Liver (tissue), 8 donors: ENCODE measurements at regions not wholly inside any gene's neighbourhood (a gene's known extent, or its start where the extent isn't known, plus 50 kb on each side); places are given as distances from the start of the nearest gene placed in this dataset.

Experiments
- DNase-seq: peaks from one replicate; pipeline ENCODE4 v3.0.0-alpha.2; 2017; ENCODE audit warnings: low spot score
- H3K27ac ChIP-seq, 2 donors: one replicate each; pipeline ENCODE4 v1.7.0; 2013; ENCODE audit warnings: inconsistent platforms in 2 of 2, low read length in 2 of 2, control low read depth in 1 of 2, low read depth in 1 of 2, mild to moderate bottlenecking in 1 of 2
- H3K27me3 ChIP-seq, 4 donors: one replicate each; pipeline versions ENCODE4 v1.6.1 to v1.7.0; 2013; ENCODE audit warnings: low read length in 3 of 4, inconsistent platforms in 1 of 4, mild to moderate bottlenecking in 1 of 4, moderate library complexity in 1 of 4; ENCODE audit not compliant: control insufficient read depth in 4 of 4, insufficient read depth in 4 of 4
- H3K36me3 ChIP-seq, 4 donors: one replicate each; pipeline versions ENCODE4 v1.6.1 to v1.7.0; 2013; ENCODE audit warnings: low read length in 3 of 4, mild to moderate bottlenecking in 3 of 4, low read depth in 1 of 4, moderate library complexity in 1 of 4; ENCODE audit not compliant: control insufficient read depth in 4 of 4, insufficient read depth in 3 of 4
- H3K4me1 ChIP-seq, 4 donors: one replicate each; pipeline versions ENCODE4 v1.6.1 to v1.7.0; 2013; ENCODE audit warnings: low read length in 3 of 4, mild to moderate bottlenecking in 3 of 4, moderate library complexity in 1 of 4; ENCODE audit not compliant: control insufficient read depth in 4 of 4, insufficient read depth in 4 of 4
- H3K4me3 ChIP-seq, 3 donors: one replicate each; pipeline versions ENCODE4 v1.6.1 to v1.7.0; 2013; ENCODE audit warnings: low read length in 3 of 3, control low read depth in 1 of 3, low read depth in 1 of 3, mild to moderate bottlenecking in 1 of 3
- H3K9ac ChIP-seq, 2 donors: one replicate each; pipeline ENCODE4 v1.7.0; 2013; ENCODE audit warnings: low read length in 2 of 2, mild to moderate bottlenecking in 2 of 2, moderate library complexity in 2 of 2, control low read depth in 1 of 2, low read depth in 1 of 2
- H3K9me3 ChIP-seq, 4 donors: one replicate each; pipeline versions ENCODE4 v1.6.1 to v1.7.0; 2013; ENCODE audit warnings: low read length in 3 of 4; ENCODE audit not compliant: control insufficient read depth in 4 of 4
- EGR1 ChIP-seq, 2 donors: IDR thresholded peaks; 2 replicates each; pipeline ENCODE4 v1.6.1; 2016 to 2018; ENCODE audit warnings: antibody characterized with exemption in 2 of 2, low read depth in 2 of 2
- FOXA1 ChIP-seq: IDR thresholded peaks from 2 replicates; pipeline ENCODE4 v1.6.1; 2016; ENCODE audit warnings: antibody characterized with exemption
- GABPA ChIP-seq, 2 donors: IDR thresholded peaks in 1 of 2; conservative IDR thresholded peaks in 1 of 2; 2 replicates each; pipeline ENCODE4 v1.6.1; 2016; ENCODE audit warnings: antibody characterized with exemption in 2 of 2, mild to moderate bottlenecking in 1 of 2, moderate library complexity in 1 of 2
- HNF4A ChIP-seq, 2 donors: conservative IDR thresholded peaks; 2 replicates each; pipeline ENCODE4 v1.6.1; 2016; ENCODE audit warnings: antibody characterized with exemption in 2 of 2, mild to moderate bottlenecking in 2 of 2
- HNF4G ChIP-seq: IDR thresholded peaks from 2 replicates; pipeline ENCODE4 v1.6.1; 2016; ENCODE audit warnings: antibody characterized with exemption
- JUND ChIP-seq, 2 donors: IDR thresholded peaks; 2 replicates each; pipeline ENCODE4 v1.6.1; 2016; ENCODE audit warnings: antibody characterized with exemption in 2 of 2
- NR2F2 ChIP-seq: IDR thresholded peaks from 2 replicates; pipeline ENCODE4 v1.6.1; 2016; ENCODE audit warnings: antibody characterized with exemption
- RAD21 ChIP-seq, 2 donors: IDR thresholded peaks; 2 replicates each; pipeline ENCODE4 v1.6.1; 2016; ENCODE audit warnings: antibody characterized with exemption in 2 of 2, mild to moderate bottlenecking in 2 of 2
- RXRA ChIP-seq, 2 donors: IDR thresholded peaks; 2 replicates each; pipeline ENCODE4 v1.6.1; 2017 to 2018; ENCODE audit warnings: antibody characterized with exemption in 2 of 2, mild to moderate bottlenecking in 1 of 2
- SP1 ChIP-seq: IDR thresholded peaks from 2 replicates; pipeline ENCODE4 v1.6.1; 2018; ENCODE audit warnings: antibody characterized with exemption, mild to moderate bottlenecking
- TAF1 ChIP-seq: conservative IDR thresholded peaks from 2 replicates; pipeline ENCODE4 v1.6.1; 2016; ENCODE audit warnings: antibody characterized with exemption, mild to moderate bottlenecking
- YY1 ChIP-seq: IDR thresholded peaks from 2 replicates; pipeline ENCODE4 v1.6.1; 2016; ENCODE audit warnings: antibody characterized with exemption, mild to moderate bottlenecking
- WGBS: extraction: QIAGEN DNeasy Blood & Tissue Kit; methylation state at CpG from one replicate; pipeline ENCODE4 v1.1.7; 2013; 5-methylcytosine and 5-hydroxymethylcytosine counted together
- TF ChIP-seq, protein P1 (sequence below): IDR thresholded peaks from 2 replicates; pipeline ENCODE4 v1.6.1; 2016; ENCODE audit warnings: antibody characterized with exemption, mild to moderate bottlenecking
- TF ChIP-seq, protein P2 (sequence below): IDR thresholded peaks from 2 replicates; pipeline ENCODE4 v1.6.1; 2016; ENCODE audit warnings: antibody characterized with exemption
- TF ChIP-seq, protein P3 (sequence below): IDR thresholded peaks from 2 replicates; pipeline ENCODE4 v1.6.1; 2016; ENCODE audit warnings: antibody characterized with exemption
- TF ChIP-seq, protein P4 (sequence below): fragments of 150-350 bp; IDR thresholded peaks from 2 replicates; pipeline ENCODE4 v1.5.1; 2017; ENCODE audit warnings: improper control_type of control experiment, low read depth, low read length; ENCODE audit not compliant: missing input control
- donor health status: healthy.
- donor health status: healthy.
- donor health status: healthy.
- donor health status: healthy.
- donor health status: healthy.

DNA sequence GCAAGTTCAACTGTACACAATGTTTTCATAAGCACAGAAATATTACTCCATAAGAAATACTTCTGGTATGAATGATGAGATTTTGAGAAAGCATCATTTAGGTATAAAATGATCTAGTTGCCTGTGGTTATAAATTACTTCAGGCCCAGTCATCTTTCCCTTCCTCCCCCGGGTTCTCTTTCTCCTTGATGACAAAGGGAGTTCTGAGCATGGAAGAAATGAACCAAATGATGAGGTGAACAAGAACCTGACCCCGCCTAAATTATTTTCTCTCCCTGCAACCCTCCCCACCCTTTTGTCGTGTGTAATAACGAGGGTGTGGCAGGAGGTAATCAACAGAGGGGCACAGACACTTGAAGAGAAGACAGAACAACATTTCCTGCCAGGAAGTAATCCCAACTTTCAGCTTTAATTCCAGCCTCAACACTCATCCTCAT is 319.6 kb upstream of the SP8 start:
- Histone ChIP-seq H3K4me3 (no peak overlapping the region), H3K27me3 (no peaks in the 10 kb centered on the region), H3K9ac (no peak overlapping the region), H3K36me3 (no peaks in the 10 kb centered on the region), H3K27ac (no peak overlapping the region), H3K9me3 (peaks cover 0 to 5% (median 0%) of the 10 kb centered on the region in 4 donors), H3K4me1 (no peaks in the 10 kb centered on the region)
- no peak for DNase-seq
- 77% methylated on average over 4 of the region's 4 CpGs for WGBS
- no peak for TF ChIP-seq GABPA (IDR thresholded peaks at IDR 0.05 in 1 of 2, conservative IDR thresholded peaks at IDR 0.05 in 1 of 2)
- TF ChIP-seq, protein P1, sequence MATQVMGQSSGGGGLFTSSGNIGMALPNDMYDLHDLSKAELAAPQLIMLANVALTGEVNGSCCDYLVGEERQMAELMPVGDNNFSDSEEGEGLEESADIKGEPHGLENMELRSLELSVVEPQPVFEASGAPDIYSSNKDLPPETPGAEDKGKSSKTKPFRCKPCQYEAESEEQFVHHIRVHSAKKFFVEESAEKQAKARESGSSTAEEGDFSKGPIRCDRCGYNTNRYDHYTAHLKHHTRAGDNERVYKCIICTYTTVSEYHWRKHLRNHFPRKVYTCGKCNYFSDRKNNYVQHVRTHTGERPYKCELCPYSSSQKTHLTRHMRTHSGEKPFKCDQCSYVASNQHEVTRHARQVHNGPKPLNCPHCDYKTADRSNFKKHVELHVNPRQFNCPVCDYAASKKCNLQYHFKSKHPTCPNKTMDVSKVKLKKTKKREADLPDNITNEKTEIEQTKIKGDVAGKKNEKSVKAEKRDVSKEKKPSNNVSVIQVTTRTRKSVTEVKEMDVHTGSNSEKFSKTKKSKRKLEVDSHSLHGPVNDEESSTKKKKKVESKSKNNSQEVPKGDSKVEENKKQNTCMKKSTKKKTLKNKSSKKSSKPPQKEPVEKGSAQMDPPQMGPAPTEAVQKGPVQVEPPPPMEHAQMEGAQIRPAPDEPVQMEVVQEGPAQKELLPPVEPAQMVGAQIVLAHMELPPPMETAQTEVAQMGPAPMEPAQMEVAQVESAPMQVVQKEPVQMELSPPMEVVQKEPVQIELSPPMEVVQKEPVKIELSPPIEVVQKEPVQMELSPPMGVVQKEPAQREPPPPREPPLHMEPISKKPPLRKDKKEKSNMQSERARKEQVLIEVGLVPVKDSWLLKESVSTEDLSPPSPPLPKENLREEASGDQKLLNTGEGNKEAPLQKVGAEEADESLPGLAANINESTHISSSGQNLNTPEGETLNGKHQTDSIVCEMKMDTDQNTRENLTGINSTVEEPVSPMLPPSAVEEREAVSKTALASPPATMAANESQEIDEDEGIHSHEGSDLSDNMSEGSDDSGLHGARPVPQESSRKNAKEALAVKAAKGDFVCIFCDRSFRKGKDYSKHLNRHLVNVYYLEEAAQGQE = no peak
- TF ChIP-seq SP1 = no peak
- TF ChIP-seq, protein P2, sequence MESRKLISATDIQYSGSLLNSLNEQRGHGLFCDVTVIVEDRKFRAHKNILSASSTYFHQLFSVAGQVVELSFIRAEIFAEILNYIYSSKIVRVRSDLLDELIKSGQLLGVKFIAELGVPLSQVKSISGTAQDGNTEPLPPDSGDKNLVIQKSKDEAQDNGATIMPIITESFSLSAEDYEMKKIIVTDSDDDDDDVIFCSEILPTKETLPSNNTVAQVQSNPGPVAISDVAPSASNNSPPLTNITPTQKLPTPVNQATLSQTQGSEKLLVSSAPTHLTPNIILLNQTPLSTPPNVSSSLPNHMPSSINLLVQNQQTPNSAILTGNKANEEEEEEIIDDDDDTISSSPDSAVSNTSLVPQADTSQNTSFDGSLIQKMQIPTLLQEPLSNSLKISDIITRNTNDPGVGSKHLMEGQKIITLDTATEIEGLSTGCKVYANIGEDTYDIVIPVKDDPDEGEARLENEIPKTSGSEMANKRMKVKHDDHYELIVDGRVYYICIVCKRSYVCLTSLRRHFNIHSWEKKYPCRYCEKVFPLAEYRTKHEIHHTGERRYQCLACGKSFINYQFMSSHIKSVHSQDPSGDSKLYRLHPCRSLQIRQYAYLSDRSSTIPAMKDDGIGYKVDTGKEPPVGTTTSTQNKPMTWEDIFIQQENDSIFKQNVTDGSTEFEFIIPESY = no peak
- no peak for TF ChIP-seq RXRA (IDR thresholded peaks at IDR 0.05)
- TF ChIP-seq, protein P3, sequence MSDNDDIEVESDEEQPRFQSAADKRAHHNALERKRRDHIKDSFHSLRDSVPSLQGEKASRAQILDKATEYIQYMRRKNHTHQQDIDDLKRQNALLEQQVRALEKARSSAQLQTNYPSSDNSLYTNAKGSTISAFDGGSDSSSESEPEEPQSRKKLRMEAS = no peak
- TF ChIP-seq TAF1 = no peak
- no peak for TF ChIP-seq HNF4G
- TF ChIP-seq HNF4A (conservative IDR thresholded peaks at IDR 0.05) = no peak
- no peak for TF ChIP-seq FOXA1
- TF ChIP-seq JUND (IDR thresholded peaks at IDR 0.05) = no peak
- TF ChIP-seq NR2F2 = no peak
- TF ChIP-seq, protein P4, sequence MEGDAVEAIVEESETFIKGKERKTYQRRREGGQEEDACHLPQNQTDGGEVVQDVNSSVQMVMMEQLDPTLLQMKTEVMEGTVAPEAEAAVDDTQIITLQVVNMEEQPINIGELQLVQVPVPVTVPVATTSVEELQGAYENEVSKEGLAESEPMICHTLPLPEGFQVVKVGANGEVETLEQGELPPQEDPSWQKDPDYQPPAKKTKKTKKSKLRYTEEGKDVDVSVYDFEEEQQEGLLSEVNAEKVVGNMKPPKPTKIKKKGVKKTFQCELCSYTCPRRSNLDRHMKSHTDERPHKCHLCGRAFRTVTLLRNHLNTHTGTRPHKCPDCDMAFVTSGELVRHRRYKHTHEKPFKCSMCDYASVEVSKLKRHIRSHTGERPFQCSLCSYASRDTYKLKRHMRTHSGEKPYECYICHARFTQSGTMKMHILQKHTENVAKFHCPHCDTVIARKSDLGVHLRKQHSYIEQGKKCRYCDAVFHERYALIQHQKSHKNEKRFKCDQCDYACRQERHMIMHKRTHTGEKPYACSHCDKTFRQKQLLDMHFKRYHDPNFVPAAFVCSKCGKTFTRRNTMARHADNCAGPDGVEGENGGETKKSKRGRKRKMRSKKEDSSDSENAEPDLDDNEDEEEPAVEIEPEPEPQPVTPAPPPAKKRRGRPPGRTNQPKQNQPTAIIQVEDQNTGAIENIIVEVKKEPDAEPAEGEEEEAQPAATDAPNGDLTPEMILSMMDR = no peak
- no peak for TF ChIP-seq YY1
- no peak for TF ChIP-seq RAD21 (IDR thresholded peaks at IDR 0.05)
- no peak for TF ChIP-seq EGR1 (IDR thresholded peaks at IDR 0.05; ENCODE audit: low read depth in 2 of 2)

DNA sequence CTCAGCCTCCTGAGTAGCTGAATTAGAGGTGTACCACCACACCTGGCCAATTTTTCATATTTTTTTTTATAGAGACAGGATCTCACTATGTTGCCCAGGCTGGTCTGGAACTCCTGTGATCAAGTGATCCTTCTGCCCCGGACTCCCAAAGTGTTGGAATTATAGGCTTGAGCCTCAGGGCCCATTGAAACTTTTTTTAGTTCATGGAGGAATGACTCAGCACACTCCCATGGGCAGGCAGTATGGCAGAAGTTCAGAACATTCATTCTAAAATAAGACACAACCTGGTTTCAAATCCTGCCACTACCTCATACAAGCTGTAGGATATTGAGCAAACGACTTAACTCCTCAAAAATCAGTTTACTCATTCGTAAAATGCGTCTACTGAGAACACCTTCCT is 320.4 kb upstream of the SP8 start:
- 85% methylated on average over 4 of the region's 4 CpGs for WGBS
- Histone ChIP-seq H3K27ac (no peak overlapping the region), H3K9me3 (peaks cover 0 to 5% (median 0%) of the 10 kb centered on the region in 4 donors), H3K9ac (no peak overlapping the region), H3K4me1 (no peaks in the 10 kb centered on the region), H3K4me3 (no peak overlapping the region), H3K27me3 (no peaks in the 10 kb centered on the region), H3K36me3 (no peaks in the 10 kb centered on the region)
- no peak for DNase-seq
- TF ChIP-seq NR2F2 = no peak
- no peak for TF ChIP-seq GABPA (IDR thresholded peaks at IDR 0.05 in 1 of 2, conservative IDR thresholded peaks at IDR 0.05 in 1 of 2)
- TF ChIP-seq FOXA1 = no peak
- no peak for TF ChIP-seq RAD21 (IDR thresholded peaks at IDR 0.05)
- TF ChIP-seq, protein P2 = no peak
- TF ChIP-seq, protein P4 = no peak
- TF ChIP-seq SP1 = no peak
- no peak for TF ChIP-seq JUND (IDR thresholded peaks at IDR 0.05)
- TF ChIP-seq, protein P3 = no peak
- no peak for TF ChIP-seq HNF4A (conservative IDR thresholded peaks at IDR 0.05)
- no peak for TF ChIP-seq HNF4G
- no peak for TF ChIP-seq YY1
- no peak for TF ChIP-seq RXRA (IDR thresholded peaks at IDR 0.05)
